ENCODE measurements at regions not wholly inside any gene's neighbourhood (a gene's known extent, or its start where the extent isn't known, plus 50 kb on each side); places are given as distances from the start of the nearest gene placed in this dataset.

DNA sequence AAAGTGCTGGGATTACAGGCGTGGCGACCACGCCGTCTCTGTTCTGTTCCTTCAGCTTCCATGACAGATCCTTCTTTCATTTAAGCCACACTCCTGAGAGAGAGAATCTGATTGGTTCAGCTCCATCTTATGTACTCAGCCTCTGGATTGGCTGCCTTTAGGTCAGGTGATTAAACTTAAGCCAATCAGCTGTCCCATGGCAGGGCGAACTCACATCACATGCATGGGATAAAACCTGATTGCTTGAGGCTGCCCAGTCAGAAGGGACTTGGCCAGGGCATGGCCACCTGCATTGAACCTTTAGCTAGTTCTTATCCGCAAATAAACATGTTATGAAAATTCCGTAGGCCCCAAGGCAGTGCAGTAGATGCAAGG lies 274.2 kb downstream of the SUDS3 start:
- no peak for TF ChIP-seq CTCF (IDR thresholded peaks at IDR 0.05)
- TF ChIP-seq EP300 (IDR thresholded peaks at IDR 0.05), result no peak
- no peak for TF ChIP-seq POLR2A (IDR thresholded peaks at IDR 0.05)
- no peak for TF ChIP-seq POLR2AphosphoS5 (IDR thresholded peaks at IDR 0.05)
